ENCODE measurements at regions not wholly inside any gene's neighbourhood (a gene's known extent, or its start where the extent isn't known, plus 50 kb on each side); places are given as distances from the start of the nearest gene placed in this dataset.

DNA sequence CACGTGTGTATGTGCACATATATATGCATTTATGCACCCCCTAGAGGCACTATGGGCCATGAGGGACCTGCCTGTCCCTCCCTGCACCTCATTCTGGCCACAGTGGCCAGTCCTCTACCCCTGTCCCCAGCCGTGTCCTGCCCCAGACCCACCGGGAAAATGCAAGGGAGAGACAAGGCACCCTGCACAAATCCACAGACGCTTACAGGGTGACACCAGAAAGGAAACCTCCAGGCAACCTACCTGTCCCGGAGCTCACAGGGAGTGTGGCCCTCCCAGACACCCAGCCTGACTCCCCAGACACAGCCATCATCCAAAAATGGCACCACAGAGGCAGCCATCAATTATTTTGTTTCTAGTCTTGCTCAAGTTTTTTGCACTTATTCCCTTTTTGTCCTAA, 440.4 kb downstream of the SOX9 start:
- Histone ChIP-seq H3K4me3 (no peak overlapping the region), H3K27ac (no peak overlapping the region), H3K36me3 (no peaks in the 10 kb centered on the region), H3K27me3 (no peaks in the 10 kb centered on the region), H3K9me3 (no peaks in the 10 kb centered on the region), H3K4me1 (ENCODE audit: insufficient read depth) (no peaks in the 10 kb centered on the region)
- no peak for DNase-seq
- no peak for TF ChIP-seq EP300 (IDR thresholded peaks at IDR 0.05)
- TF ChIP-seq, protein P1, sequence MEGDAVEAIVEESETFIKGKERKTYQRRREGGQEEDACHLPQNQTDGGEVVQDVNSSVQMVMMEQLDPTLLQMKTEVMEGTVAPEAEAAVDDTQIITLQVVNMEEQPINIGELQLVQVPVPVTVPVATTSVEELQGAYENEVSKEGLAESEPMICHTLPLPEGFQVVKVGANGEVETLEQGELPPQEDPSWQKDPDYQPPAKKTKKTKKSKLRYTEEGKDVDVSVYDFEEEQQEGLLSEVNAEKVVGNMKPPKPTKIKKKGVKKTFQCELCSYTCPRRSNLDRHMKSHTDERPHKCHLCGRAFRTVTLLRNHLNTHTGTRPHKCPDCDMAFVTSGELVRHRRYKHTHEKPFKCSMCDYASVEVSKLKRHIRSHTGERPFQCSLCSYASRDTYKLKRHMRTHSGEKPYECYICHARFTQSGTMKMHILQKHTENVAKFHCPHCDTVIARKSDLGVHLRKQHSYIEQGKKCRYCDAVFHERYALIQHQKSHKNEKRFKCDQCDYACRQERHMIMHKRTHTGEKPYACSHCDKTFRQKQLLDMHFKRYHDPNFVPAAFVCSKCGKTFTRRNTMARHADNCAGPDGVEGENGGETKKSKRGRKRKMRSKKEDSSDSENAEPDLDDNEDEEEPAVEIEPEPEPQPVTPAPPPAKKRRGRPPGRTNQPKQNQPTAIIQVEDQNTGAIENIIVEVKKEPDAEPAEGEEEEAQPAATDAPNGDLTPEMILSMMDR (IDR thresholded peaks at IDR 0.05), result no peak
- no peak for TF ChIP-seq POLR2A (IDR thresholded peaks at IDR 0.05)
- WGBS, 3 donors, result 69 to 78% (median 72%) methylated on average over 5 of the region's 5 CpGs
- intact Hi-C loops (cut with DNase I), result no loop called here

DNA sequence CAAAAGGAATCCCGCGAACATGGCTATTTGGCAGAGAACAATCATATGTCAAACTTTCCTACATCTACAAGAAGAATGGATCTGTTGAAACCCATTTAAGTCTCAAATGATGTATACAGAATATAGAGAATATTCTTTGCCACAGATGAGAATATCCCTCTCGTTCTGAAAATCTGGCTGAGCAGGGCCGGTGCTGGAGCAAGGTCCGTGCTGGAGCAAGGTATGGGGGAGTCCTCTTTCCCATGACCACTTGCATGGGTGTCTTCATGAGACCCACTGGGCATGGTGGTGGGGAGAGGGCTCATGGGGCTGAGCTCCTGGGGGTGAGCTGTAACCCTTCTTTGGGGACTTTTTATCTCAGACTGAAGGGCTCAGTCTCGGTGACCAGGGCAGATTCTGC, 440.9 kb downstream of the SOX9 start:
- Histone ChIP-seq H3K36me3 (no peaks in the 10 kb centered on the region), H3K27ac (no peak overlapping the region), H3K4me1 (ENCODE audit: insufficient read depth) (no peaks in the 10 kb centered on the region), H3K27me3 (no peaks in the 10 kb centered on the region), H3K9me3 (no peaks in the 10 kb centered on the region), H3K4me3 (no peak overlapping the region)
- intact Hi-C loops (cut with DNase I), result no loop called here
- 83 to 87% (median 86%) methylated on average over 6 of the region's 6 CpGs for whole genome bisulfite sequencing, 3 donors
- DNase-seq, result no peak
- TF ChIP-seq EP300 (IDR thresholded peaks at IDR 0.05), result no peak
- TF ChIP-seq POLR2A (IDR thresholded peaks at IDR 0.05), result no peak
- TF ChIP-seq, protein P1 (IDR thresholded peaks at IDR 0.05), result no peak

DNA sequence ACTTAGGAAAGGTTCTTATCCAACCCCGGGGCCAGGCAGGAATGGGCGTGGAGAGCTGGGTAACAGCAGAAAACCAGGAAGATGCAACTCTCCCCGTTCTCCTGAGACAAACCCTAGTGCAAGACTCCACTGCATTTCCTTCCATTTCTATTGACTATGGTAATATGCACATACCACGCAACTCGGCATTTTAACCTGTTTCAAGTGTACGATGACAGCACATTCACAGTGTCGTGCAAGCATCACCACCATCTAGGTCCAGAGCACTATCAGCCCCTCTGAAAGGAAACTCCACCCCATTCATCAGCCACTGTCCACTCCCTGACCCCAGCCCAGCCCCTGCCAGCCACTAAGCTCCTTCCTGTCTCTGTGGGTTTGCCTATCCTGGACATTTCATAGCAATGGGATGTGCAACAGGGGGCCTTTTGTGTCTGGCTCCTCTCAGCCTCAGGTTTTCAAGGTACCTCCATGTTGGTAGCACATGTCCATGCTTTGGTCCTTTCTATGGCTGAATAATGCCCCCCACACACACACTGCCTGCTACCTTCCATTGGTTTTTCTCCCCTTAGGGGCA, 441.9 kb downstream of the SOX9 start:
- Histone ChIP-seq H3K36me3 (no peaks in the 10 kb centered on the region), H3K9me3 (no peaks in the 10 kb centered on the region), H3K4me3 (no peak overlapping the region), H3K27ac (no peak overlapping the region), H3K4me1 (ENCODE audit: insufficient read depth) (no peaks in the 10 kb centered on the region), H3K27me3 (no peaks in the 10 kb centered on the region)
- TF ChIP-seq EP300 (IDR thresholded peaks at IDR 0.05) (no peak), POLR2A (IDR thresholded peaks at IDR 0.05) (no peak)
- TF ChIP-seq, protein P1 (IDR thresholded peaks at IDR 0.05), result no peak
- no peak for DNase-seq
- WGBS, 3 donors, result 67 to 80% (median 73%) methylated on average over 7 of the region's 7 CpGs
- intact Hi-C loops (cut with DNase I), result no loop called here

DNA sequence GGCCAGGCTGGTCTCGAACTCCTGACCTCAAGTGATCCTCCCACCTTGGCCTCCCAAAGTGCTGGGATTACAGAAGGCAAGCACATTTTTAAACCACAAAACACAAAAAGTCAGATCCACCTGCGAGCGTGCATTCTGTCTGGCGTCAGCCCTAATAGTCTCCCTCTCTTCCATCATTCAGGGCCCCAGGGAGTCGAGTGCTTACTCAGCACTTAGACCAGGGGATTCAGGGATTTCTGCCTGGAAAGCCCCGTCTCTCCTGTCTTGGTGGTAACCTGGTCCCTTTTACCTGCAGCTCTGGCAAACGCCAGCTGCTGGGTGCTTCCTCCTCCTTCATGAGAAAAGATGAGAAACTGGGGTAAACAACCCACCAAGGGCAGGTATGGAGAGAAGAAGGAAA, 443.1 kb downstream of the SOX9 start:
- TF ChIP-seq, protein P1 (IDR thresholded peaks at IDR 0.05), result no peak
- TF ChIP-seq POLR2A (IDR thresholded peaks at IDR 0.05) (no peak), EP300 (IDR thresholded peaks at IDR 0.05) (no peak)
- no peak overlapping the region for H3K27ac ChIP-seq
- no peaks in the 10 kb centered on the region for H3K36me3 ChIP-seq
- no peak overlapping the region for H3K4me3 ChIP-seq
- 81 to 89% (median 81%) methylated on average over 7 of the region's 7 CpGs for WGBS, 3 donors
- H3K9me3 ChIP-seq, result no peaks in the 10 kb centered on the region
- H3K4me1 ChIP-seq (ENCODE audit: insufficient read depth), result no peaks in the 10 kb centered on the region
- intact Hi-C loops (cut with DNase I), result no loop called here
- no peak for DNase-seq
- no peaks in the 10 kb centered on the region for H3K27me3 ChIP-seq

All from ovary (tissue), 7 donors.